ENCODE measurements at regions not wholly inside any gene's neighbourhood (a gene's known extent, or its start where the extent isn't known, plus 50 kb on each side); places are given as distances from the start of the nearest gene placed in this dataset.

GRCh38 chr3:13148561-13149329 lies 75.5 kb upstream of the IQSEC1 start:
- TF ChIP-seq CTCF (IDR thresholded peaks at IDR 0.05) (no peak), POLR2A (IDR thresholded peaks at IDR 0.05) (no peak)

Measured in uterus (tissue), 2 donors.